PFSK-1 (cell line): ENCODE measurements at regions not wholly inside any gene's neighbourhood (a gene's known extent, or its start where the extent isn't known, plus 50 kb on each side); places are given as distances from the start of the nearest gene placed in this dataset.

ENCODE experiments used
- FOXP2 ChIP-seq: optimal IDR thresholded peaks from 2 replicates; pipeline ENCODE3; 2011; ENCODE audit warnings: borderline replicate concordance, control low read depth, inconsistent platforms; ENCODE audit not compliant: insufficient read depth; ENCODE audit errors: extremely low read length, extremely low read depth
- POLR2AphosphoS5 ChIP-seq: IDR thresholded peaks from 2 replicates; pipeline ENCODE4 v1.6.1; 2012; ENCODE audit warnings: low read depth, mild to moderate bottlenecking, control low read depth, low read length, moderate library complexity
- REST ChIP-seq, 2 experiments: IDR thresholded peaks; 2 replicates each; pipeline versions ENCODE4 v1.6.1 to v1.8.0; 2011 to 2012; ENCODE audit warnings: low read depth in 2 of 2, low read length in 2 of 2, control low read depth in 1 of 2, inconsistent platforms in 1 of 2, mild to moderate bottlenecking in 1 of 2, moderate library complexity in 1 of 2; ENCODE audit not compliant: insufficient read depth in 1 of 2
- SIN3A ChIP-seq: IDR thresholded peaks from 2 replicates; pipeline ENCODE4 v1.6.1; 2012; ENCODE audit warnings: mild to moderate bottlenecking, low read length, moderate library complexity, borderline replicate concordance; ENCODE audit not compliant: insufficient read depth
- TAF1 ChIP-seq: IDR thresholded peaks from 2 replicates; pipeline ENCODE4 v1.6.1; 2012; ENCODE audit warnings: low read length, control low read depth, borderline replicate concordance; ENCODE audit not compliant: insufficient read depth

GRCh38 chr4:129254526-129254925 lies 158.6 kb downstream of the C4orf33 start:
- TF ChIP-seq TAF1 (no peak), POLR2AphosphoS5 (no peak), REST (IDR thresholded peaks at IDR 0.05; ENCODE audit: insufficient read depth in 1 of 2, low read depth in 2 of 2, low read length in 2 of 2) (no peak), SIN3A (no peak), FOXP2 (no peak)

- TF ChIP-seq POLR2AphosphoS5 (no peak), SIN3A (no peak), REST (IDR thresholded peaks at IDR 0.05; ENCODE audit: insufficient read depth in 1 of 2, low read depth in 2 of 2, low read length in 2 of 2) (no peak), TAF1 (no peak), FOXP2 (no peak)
Measured at GRCh38 chr4:129261584-129261983, 165.6 kb downstream of the C4orf33 start.

- TF ChIP-seq REST (IDR thresholded peaks at IDR 0.05; ENCODE audit: insufficient read depth in 1 of 2, low read depth in 2 of 2, low read length in 2 of 2): peak in 1 of 2 experiments; percentile 63; a peak in 1 of 4 replicates
- no peak for TF ChIP-seq SIN3A
Measured at GRCh38 chr4:129264008-129264657, 168.2 kb downstream of the C4orf33 start.

- TF ChIP-seq REST (IDR thresholded peaks at IDR 0.05; ENCODE audit: insufficient read depth in 1 of 2, low read depth in 2 of 2, low read length in 2 of 2) (no peak), SIN3A (no peak), POLR2AphosphoS5 (no peak), TAF1 (no peak), FOXP2 (no peak)
Measured at GRCh38 chr4:129278868-129279267, 182.9 kb downstream of the C4orf33 start.

GRCh38 chr4:129282293-129282692 lies 186.3 kb downstream of the C4orf33 start:
- TF ChIP-seq REST (IDR thresholded peaks at IDR 0.05; ENCODE audit: insufficient read depth in 1 of 2, low read depth in 2 of 2, low read length in 2 of 2): no peak
- TF ChIP-seq POLR2AphosphoS5: no peak
- TF ChIP-seq FOXP2: no peak
- TF ChIP-seq TAF1: no peak
- no peak for TF ChIP-seq SIN3A
